Activated effector memory CD4-positive, alpha-beta T cell treated with anti-CD3 and anti-CD28 coated beads, Interleukin-2, amount 50 U/mL, for 16 hours (primary cell): ENCODE measurements at regions not wholly inside any gene's neighbourhood (a gene's known extent, or its start where the extent isn't known, plus 50 kb on each side); places are given as distances from the start of the nearest gene placed in this dataset.
"Not testable (repeated sequence)": the region's sequence is repeated elsewhere in the genome, so short reads cannot be mapped to it uniquely, and the experiment has no call there.

ENCODE experiments used
- DNase-seq: peaks from one replicate; pipeline ENCODE4 v3.0.0-alpha.2; 2020

- DNase-seq, result no peak
Observed at GRCh38 chr11:45432910-45433309, 146.8 kb upstream of the SYT13 start.

GRCh38 chr11:45432100-45432499, 146.0 kb upstream of the SYT13 start:
- no peak for DNase-seq

DNA sequence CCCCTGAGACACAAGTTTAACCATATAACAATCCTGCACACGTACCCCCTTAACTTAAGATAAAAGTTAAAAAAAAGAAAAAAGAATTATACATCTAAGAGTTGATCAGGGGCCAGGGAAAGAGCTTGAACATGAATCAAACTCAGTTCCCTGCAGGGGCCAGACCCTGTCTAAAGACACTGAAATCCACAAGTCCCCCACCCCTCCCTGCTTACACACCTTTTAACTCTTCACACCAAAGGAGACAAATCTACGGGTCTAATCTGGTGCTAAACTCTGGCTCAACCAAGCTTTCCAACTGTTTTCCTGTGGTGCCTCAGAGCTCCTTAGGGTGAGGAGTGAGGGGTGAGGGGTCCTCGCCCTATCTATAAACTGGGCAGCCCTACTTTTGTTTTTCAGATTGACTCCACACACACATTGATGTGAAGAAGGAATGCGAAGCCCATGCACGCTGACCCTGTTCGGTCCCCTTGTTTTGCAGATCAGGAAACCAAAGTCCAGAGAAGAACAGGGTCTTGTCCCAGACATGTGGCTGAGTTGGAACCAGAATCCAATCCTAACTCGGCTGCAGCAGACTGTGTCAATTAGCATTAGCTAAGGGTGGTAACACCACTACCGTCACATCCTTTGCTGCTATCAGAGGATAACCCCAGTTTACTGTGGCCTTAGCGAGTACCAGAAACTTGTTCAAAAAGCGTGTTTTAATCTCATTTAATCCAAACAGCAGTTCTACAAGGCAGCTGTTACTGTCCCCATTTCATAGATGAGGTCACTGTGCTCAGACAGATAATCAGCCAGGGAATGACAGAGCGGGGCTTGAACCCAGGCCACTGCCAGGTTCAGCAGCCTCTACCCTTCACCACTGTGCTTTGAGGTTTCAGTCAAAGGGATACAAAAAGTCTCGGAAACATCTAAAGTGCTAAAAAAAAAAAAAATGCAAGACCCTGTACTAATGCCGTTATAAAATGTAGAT, 145.2 kb upstream of the SYT13 start:
- DNase-seq, result no peak

DNA sequence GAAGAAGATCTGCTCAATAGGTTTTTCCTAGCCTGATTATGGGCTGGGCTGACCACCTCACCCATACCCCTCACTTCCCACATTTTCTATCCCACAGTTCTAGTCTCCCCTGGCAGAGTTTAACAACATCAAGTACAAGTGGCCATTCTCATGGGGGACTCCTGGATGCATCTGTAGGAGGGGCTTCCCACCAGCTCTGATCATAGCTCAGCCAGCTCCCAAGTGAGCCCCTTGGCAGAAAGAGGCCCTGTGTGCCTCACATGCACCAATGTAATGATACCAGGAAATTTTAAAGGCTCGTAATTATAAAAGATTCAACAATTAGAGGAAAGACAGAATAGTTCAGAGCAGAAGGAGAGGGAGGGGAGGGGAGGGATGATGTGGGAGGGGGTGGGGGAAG, 144.2 kb upstream of the SYT13 start:
- DNase-seq, result no peak

DNA sequence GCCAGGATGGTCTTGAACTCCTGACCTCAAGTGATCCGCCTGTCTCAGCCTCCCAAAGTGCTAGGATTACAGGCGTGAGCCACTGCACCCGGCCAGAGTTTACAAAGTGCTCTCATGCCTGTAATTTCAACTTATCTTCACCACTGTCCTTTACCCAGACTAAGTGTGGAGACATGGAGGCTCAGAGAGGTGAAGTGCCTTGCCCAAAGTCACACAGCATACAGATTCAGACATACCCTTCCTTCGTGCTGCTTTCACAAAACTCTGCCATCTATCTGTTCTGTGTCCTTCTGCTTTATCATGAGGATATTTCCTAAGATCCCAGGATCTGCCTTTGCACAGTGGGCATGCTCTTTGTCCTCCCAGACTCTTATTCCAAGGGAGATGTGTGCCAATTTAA, 143.6 kb upstream of the SYT13 start:
- DNase-seq, result no peak

DNA sequence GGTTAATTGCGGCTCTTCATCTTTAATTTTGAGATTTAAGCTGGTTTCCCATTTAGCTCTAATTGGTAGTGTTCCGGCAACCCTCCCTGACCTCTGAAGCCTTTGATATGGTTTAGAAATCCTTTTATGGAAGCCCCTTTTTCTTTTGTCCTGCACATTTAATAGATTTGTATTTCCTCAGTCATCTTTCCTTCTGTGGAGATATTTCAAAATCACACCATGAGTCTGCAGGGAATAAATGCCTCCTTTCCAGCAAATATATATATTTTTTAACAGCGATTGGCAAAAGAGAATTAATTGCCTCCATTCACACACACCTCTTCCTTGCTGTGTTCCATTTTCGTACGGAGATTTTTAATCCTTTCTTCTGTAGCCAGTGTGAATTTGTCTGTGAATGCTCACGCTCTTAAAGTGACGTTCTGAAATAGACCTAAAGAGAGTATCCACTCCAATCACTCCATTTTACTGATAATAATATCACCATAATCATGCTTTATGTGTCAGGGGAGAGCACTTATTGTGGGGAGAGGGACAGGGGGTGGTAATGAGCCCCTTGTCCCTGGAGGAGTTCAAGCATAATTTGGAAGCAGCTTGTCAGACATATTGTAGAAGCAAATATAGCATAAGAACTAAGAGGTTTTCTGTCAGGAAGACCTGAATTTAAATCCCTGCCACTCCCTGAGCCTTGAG, 142.5 kb upstream of the SYT13 start:
- no peak for DNase-seq

DNA sequence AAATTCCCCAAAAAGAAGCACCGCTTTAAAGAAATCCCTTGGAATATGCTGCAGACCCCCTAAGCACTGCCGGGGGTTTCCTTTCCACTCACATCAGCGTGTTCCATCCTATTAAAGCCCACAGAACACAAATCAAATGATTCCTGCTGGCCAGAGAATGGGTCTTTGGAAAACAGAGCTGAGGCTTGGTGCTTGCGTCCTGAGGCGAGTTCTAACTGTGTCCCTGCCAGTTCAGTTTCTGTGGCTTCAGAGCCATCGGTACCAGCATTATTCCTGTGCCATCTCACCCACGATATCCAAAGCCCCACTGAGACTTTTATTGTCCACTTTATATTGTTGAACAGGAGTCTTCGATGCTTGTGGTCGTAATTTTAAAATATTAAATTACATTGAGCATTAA, 142.0 kb upstream of the SYT13 start:
- no peak for DNase-seq

- DNase-seq, result no peak
Observed at GRCh38 chr11:45424411-45425180, 138.5 kb upstream of the SYT13 start.

GRCh38 chr11:45423475-45424120, 137.5 kb upstream of the SYT13 start:
- DNase-seq, result no peak

GRCh38 chr11:45423036-45423435, 136.9 kb upstream of the SYT13 start:
- no peak for DNase-seq

- DNase-seq, result no peak
Observed at GRCh38 chr11:45414088-45414487, 127.9 kb upstream of the SYT13 start.

- DNase-seq, result no peak
Observed at GRCh38 chr11:45413156-45413858, 127.2 kb upstream of the SYT13 start.

GRCh38 chr11:45412521-45412920, 126.4 kb upstream of the SYT13 start:
- DNase-seq, result no peak

GRCh38 chr11:45412051-45412471, 125.9 kb upstream of the SYT13 start:
- no peak for DNase-seq

DNA sequence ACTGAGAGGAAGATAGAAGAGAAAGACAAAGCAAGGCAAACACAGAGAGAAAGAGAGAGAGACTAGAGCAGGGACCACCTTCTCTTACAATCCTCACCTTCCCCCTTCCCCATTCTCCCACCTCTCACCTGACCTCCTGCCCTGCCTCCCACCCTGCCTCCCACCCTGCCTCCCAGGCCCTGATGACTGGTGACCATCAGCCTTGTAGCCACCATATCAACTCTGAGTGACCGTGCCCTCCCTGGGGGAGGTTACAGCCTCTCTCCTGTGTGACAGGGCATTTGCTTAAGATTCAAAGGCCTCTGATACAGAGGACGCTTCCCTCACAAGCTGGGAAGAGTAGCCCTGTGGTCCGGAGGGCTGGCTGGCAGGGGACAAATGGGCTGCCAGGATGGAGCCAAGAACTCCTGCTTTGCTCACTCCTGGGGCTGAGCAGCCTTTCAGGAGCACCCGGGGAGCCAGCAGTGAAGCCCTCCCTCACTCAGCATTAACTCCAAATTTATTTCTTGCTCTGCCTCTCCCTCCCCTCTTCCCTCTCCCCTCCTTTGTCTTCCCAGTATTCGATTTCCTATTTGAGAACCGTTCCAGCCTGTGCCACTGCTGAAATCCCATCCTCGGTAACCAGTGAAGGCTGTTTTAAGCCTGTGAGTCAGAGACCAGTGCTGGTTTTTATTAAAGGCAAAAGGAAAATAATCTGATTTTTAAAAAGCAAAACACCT, 125.2 kb upstream of the SYT13 start:
- DNase-seq, result no peak

DNA sequence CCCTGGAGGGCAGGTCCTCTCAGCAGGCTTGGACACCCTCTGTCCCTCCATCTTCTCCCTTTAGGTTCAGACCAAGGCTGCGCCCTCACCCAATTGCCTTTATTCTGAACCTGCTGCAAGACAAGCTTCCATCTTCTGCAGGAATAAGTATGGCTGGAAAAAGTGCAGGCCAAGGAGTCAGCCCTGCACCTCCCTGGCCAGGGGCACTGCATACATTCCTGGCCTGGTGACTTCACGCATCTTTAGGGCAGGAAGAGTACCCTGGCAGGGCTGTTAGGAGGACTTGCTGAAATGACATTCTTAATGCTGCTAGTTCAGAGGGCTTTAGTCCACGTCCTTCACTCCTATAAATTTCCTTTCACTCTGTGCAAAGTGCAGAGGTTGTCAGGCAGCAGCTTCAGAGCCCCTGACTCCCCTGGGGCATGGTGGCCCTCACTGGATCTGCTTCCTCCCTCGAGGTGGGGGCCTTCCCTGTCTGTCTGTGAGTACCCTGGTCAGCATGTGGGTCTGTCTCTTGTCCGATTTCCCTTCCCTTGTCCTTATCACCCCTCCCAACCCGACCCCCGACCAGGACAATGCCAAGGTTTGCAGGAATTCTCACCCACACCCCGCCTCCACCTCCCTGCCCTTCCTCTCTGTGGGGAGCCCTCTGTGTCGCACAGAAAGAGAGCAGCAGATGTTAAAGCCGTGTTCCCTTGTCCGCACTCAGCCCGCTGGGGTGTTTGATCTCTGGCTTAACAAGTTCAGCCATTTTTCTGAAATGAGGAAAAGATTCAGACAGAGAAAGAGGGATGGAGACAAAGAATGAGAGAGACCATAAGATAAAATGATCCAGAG, 124.5 kb upstream of the SYT13 start:
- no peak for DNase-seq

DNA sequence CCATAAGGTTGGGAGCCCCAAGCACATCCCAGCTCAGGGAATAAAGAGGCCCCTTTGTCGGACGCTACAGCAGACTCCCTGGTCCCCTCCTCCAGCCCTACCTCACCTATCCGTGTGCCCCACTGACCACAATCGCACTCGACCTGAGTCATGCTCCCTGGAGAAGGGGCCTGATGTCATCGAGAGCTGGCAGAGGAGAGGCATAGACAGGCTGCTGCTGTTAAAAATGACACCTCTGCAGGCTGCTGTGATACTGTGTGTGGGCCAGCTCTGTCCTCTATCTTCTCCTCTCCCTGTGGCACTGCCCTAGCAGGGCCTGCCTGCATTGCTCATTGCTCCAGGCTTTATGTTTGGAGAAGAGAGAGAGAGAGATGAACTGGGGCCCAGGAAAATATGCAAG, 123.4 kb upstream of the SYT13 start:
- no peak for DNase-seq

GRCh38 chr11:45407226-45407625, 121.1 kb upstream of the SYT13 start:
- DNase-seq, result no peak

- DNase-seq, result no peak
Observed at GRCh38 chr11:45405916-45406670, 120.0 kb upstream of the SYT13 start.

DNA sequence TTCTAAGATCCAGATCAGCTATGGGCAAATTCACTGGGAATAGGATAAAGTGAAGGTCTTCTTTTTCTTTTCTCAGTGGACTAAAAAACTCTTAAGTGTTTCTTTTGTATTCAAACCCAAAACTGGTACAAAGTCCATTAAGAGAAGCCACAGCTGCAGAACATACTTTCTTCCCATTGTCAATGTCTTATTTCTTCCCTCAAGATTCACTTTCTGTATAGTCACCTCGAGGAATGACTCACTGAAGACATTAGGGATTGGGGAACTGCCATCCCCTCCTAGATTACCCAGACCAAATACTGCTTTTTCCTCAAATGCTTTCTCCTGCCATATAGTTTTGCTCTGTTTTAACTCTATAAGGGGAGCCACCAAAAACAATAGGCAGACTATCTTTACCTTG, 117.4 kb upstream of the SYT13 start:
- DNase-seq, result not testable (repeated sequence)
